GM18519 (cell line): ENCODE measurements at regions not wholly inside any gene's neighbourhood (a gene's known extent, or its start where the extent isn't known, plus 50 kb on each side); places are given as distances from the start of the nearest gene placed in this dataset.

ENCODE experiments used
- ATAC-seq: cut with Tn5 transposase; IDR thresholded peaks from one replicate; pipeline ENCODE4 v1.9.1; 2021; ENCODE audit warnings: mild to moderate bottlenecking, moderate library complexity; ENCODE audit not compliant: unreplicated experiment, low FRiP score

GRCh38 chr9:8096091-8096490 lies 296.5 kb upstream of the DMAC1 start:
- ATAC-seq = no peak

- ATAC-seq = no peak
Observed at GRCh38 chr9:8095672-8096086, 296.1 kb upstream of the DMAC1 start.

GRCh38 chr9:8088477-8088876 lies 288.9 kb upstream of the DMAC1 start:
- ATAC-seq = no peak

GRCh38 chr9:8085986-8086385 lies 286.4 kb upstream of the DMAC1 start:
- ATAC-seq = no peak

GRCh38 chr9:8078641-8079140 lies 279.1 kb upstream of the DMAC1 start:
- no peak for ATAC-seq

GRCh38 chr9:8074713-8075286 lies 275.2 kb upstream of the DMAC1 start:
- no peak for ATAC-seq

- ATAC-seq = no peak
Observed at GRCh38 chr9:8071445-8071798, 271.8 kb upstream of the DMAC1 start.

- no peak for ATAC-seq
Observed at GRCh38 chr9:8070779-8071444, 271.3 kb upstream of the DMAC1 start.

GRCh38 chr9:8062459-8062858 lies 262.9 kb upstream of the DMAC1 start:
- no peak for ATAC-seq

- no peak for ATAC-seq
Observed at GRCh38 chr9:8053501-8053900, 253.9 kb upstream of the DMAC1 start.

GRCh38 chr9:8052991-8053390 lies 253.4 kb upstream of the DMAC1 start:
- ATAC-seq = no peak

GRCh38 chr9:8037745-8038144 lies 238.2 kb upstream of the DMAC1 start:
- no peak for ATAC-seq

- ATAC-seq = no peak
Observed at GRCh38 chr9:8036914-8037524, 237.4 kb upstream of the DMAC1 start.

GRCh38 chr9:8033794-8034193 lies 234.2 kb upstream of the DMAC1 start:
- no peak for ATAC-seq

- ATAC-seq = no peak
Observed at GRCh38 chr9:8030095-8030494, 230.5 kb upstream of the DMAC1 start.

- ATAC-seq = no peak
Observed at GRCh38 chr9:8027351-8027750, 227.8 kb upstream of the DMAC1 start.

GRCh38 chr9:8025551-8025950 lies 226.0 kb upstream of the DMAC1 start:
- no peak for ATAC-seq

- no peak for ATAC-seq
Observed at GRCh38 chr9:8020186-8020585, 220.6 kb upstream of the DMAC1 start.

GRCh38 chr9:8019636-8020035 lies 220.1 kb upstream of the DMAC1 start:
- ATAC-seq = no peak

- ATAC-seq = no peak
Observed at GRCh38 chr9:8014997-8015682, 215.6 kb upstream of the DMAC1 start.

GRCh38 chr9:8012986-8013385 lies 213.4 kb upstream of the DMAC1 start:
- no peak for ATAC-seq
